ENCODE measurements at regions not wholly inside any gene's neighbourhood (a gene's known extent, or its start where the extent isn't known, plus 50 kb on each side); places are given as distances from the start of the nearest gene placed in this dataset.

- Histone ChIP-seq H3K36me3 (ENCODE audit: insufficient read depth, low read length) (no peaks in the 10 kb centered on the region), H3K9ac (ENCODE audit: low read length) (no peak overlapping the region), H3K79me2 (replicated peaks; ENCODE audit: insufficient read depth, low read length) (no peaks in the 10 kb centered on the region), H3K9me3 (ENCODE audit: low read length) (no peaks in the 10 kb centered on the region), H3K4me3 (ENCODE audit: low read length) (no peak overlapping the region), H3F3A (ENCODE audit: insufficient read depth, low read length, poor library complexity, severe bottlenecking) (no peaks in the 10 kb centered on the region), H4K20me1 (ENCODE audit: insufficient read depth) (no peaks in the 10 kb centered on the region), H3K4me2 (ENCODE audit: low read length) (no peak overlapping the region), H3K27me3 (ENCODE audit: insufficient read depth, low read depth, low read length) (no peaks in the 10 kb centered on the region), H3K9me2 (ENCODE audit: insufficient read depth, low read length) (no peaks in the 10 kb centered on the region), H2AFZ (ENCODE audit: low read depth, low read length) (no peak overlapping the region), H3K27ac (ENCODE audit: low read length) (no peak overlapping the region)
- TF ChIP-seq TAF1 (IDR thresholded peaks at IDR 0.05; ENCODE audit: low read depth) (no peak), MXI1 (conservative IDR thresholded peaks at IDR 0.05; ENCODE audit: poor library complexity, severe bottlenecking) (no peak), POLR2AphosphoS5 (IDR thresholded peaks at IDR 0.05) (no peak), SMC3 (conservative IDR thresholded peaks at IDR 0.05; ENCODE audit: poor library complexity) (no peak), EP300 (conservative IDR thresholded peaks at IDR 0.05; ENCODE audit: poor library complexity, severe bottlenecking) (no peak), EZH2 (IDR thresholded peaks at IDR 0.05; ENCODE audit: borderline replicate concordance, insufficient read depth, low read length, poor library complexity, severe bottlenecking) (no peak), RAD21 (conservative IDR thresholded peaks at IDR 0.05) (no peak), REST (IDR thresholded peaks at IDR 0.05; ENCODE audit: borderline replicate concordance) (no peak)
- TF ChIP-seq, protein P1, sequence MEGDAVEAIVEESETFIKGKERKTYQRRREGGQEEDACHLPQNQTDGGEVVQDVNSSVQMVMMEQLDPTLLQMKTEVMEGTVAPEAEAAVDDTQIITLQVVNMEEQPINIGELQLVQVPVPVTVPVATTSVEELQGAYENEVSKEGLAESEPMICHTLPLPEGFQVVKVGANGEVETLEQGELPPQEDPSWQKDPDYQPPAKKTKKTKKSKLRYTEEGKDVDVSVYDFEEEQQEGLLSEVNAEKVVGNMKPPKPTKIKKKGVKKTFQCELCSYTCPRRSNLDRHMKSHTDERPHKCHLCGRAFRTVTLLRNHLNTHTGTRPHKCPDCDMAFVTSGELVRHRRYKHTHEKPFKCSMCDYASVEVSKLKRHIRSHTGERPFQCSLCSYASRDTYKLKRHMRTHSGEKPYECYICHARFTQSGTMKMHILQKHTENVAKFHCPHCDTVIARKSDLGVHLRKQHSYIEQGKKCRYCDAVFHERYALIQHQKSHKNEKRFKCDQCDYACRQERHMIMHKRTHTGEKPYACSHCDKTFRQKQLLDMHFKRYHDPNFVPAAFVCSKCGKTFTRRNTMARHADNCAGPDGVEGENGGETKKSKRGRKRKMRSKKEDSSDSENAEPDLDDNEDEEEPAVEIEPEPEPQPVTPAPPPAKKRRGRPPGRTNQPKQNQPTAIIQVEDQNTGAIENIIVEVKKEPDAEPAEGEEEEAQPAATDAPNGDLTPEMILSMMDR (IDR thresholded peaks at IDR 0.05; ENCODE audit: poor library complexity, severe bottlenecking), result no peak
Observed at GRCh38 chr2:180647621-180648020, 332.8 kb upstream of the UBE2E3 start.

DNA sequence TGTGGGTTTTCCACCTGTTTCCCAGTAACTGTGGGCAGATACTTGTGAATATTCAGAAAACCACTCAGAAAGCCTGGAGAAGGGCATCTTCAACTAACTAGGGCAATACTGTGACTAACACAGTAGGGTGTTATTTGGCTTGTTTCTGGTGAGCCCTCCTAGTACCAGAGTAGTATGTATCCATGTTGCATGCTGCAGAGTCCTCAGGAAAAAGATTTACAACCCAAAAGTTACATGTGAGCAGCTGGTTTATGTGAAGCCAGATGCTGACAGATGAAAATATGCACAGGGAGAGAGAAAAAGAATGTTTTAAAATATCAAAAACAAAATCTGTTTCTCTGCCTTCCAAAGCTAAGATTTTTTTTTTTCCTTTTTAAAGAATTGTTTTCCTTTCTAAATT, 333.2 kb upstream of the UBE2E3 start:
- H3K4me3 ChIP-seq (ENCODE audit: low read length), result no peak overlapping the region
- H3K9me3 ChIP-seq (ENCODE audit: low read length), result no peaks in the 10 kb centered on the region
- H3K4me2 ChIP-seq (ENCODE audit: low read length), result no peak overlapping the region
- H3K36me3 ChIP-seq (ENCODE audit: insufficient read depth, low read length), result no peaks in the 10 kb centered on the region
- no peaks in the 10 kb centered on the region for H3K27me3 ChIP-seq (ENCODE audit: insufficient read depth, low read depth, low read length)
- H3F3A ChIP-seq (ENCODE audit: insufficient read depth, low read length, poor library complexity, severe bottlenecking), result no peaks in the 10 kb centered on the region
- no peak overlapping the region for H3K9ac ChIP-seq (ENCODE audit: low read length)
- no peaks in the 10 kb centered on the region for H4K20me1 ChIP-seq (ENCODE audit: insufficient read depth)
- TF ChIP-seq, protein P1 (IDR thresholded peaks at IDR 0.05; ENCODE audit: poor library complexity, severe bottlenecking), result no peak
- TF ChIP-seq POLR2AphosphoS5 (IDR thresholded peaks at IDR 0.05) (no peak), MXI1 (conservative IDR thresholded peaks at IDR 0.05; ENCODE audit: poor library complexity, severe bottlenecking) (no peak)
- no peaks in the 10 kb centered on the region for H3K9me2 ChIP-seq (ENCODE audit: insufficient read depth, low read length)
- no peak overlapping the region for H2AFZ ChIP-seq (ENCODE audit: low read depth, low read length)
- no peak overlapping the region for H3K27ac ChIP-seq (ENCODE audit: low read length)
- H3K79me2 ChIP-seq (replicated peaks; ENCODE audit: insufficient read depth, low read length), result no peaks in the 10 kb centered on the region

Data from neural cell (in vitro differentiated cells).